IMR-90 (cell line): ENCODE measurements at regions not wholly inside any gene's neighbourhood (a gene's known extent, or its start where the extent isn't known, plus 50 kb on each side); places are given as distances from the start of the nearest gene placed in this dataset.

Experiments
- ATAC-seq: fragments of 200-7000 bp; cut with Tn5 transposase; 2 replicates; pipeline ENCODE4 v1.9.1; 2020; ENCODE audit warnings: low read depth, mild to moderate bottlenecking, moderate library complexity
- BruUV-seq: library from RNA; stranded (reverse); fragments of 400-500 nt; replicated peaks from 2 replicates; lab custom pipeline; 2021; lab: Mats Ljungman, UMichigan
- CTCF ChIA-PET: fragments of 300-600 bp; formaldehyde crosslinking; extraction: SDS; loops from one replicate; lab custom pipeline; 2021; ENCODE audit warnings: antibody characterized with exemption; lab: Yijun Ruan, JAX
- POLR2A ChIA-PET: fragments of 300-600 bp; sonication (Branson Sonifier 250); formaldehyde crosslinking; loops from one replicate; lab custom pipeline; 2022; ENCODE audit warnings: antibody characterized with exemption; ENCODE audit not compliant: unreplicated experiment; lab: Charles Lee
- DNase-seq: peaks from one replicate; pipeline ENCODE4 v3.0.0; 2013
- H2AFZ ChIP-seq: replicated peaks from 2 replicates; pipeline ENCODE3; 2013; ENCODE audit warnings: low read length, mild to moderate bottlenecking; ENCODE audit not compliant: poor library complexity
- H2AK5ac ChIP-seq: 2 replicates; pipeline ENCODE4 v1.6.1; 2013; ENCODE audit warnings: low read depth, low read length, inconsistent platforms
- H2AK9ac ChIP-seq: replicated peaks from 2 replicates; pipeline ENCODE3; 2013; ENCODE audit warnings: mild to moderate bottlenecking, low read depth, low read length, moderate library complexity; ENCODE audit not compliant: poor library complexity
- H2BK120ac ChIP-seq: 2 replicates; pipeline ENCODE4 v1.6.1; 2013; ENCODE audit warnings: low read depth, low read length, inconsistent platforms
- H2BK15ac ChIP-seq: 3 replicates; pipeline ENCODE4 v1.6.1; 2013; ENCODE audit warnings: low read depth, low read length, inconsistent platforms
- H2BK20ac ChIP-seq: 2 replicates; pipeline ENCODE4 v1.6.1; 2013; ENCODE audit warnings: low read depth, mild to moderate bottlenecking, inconsistent platforms, low read length, moderate library complexity
- H2BK5ac ChIP-seq: 2 replicates; pipeline ENCODE4 v1.6.1; 2013; ENCODE audit warnings: mild to moderate bottlenecking, low read depth, low read length, inconsistent platforms; ENCODE audit not compliant: poor library complexity, severe bottlenecking
- H3K14ac ChIP-seq: replicated peaks from 2 replicates; pipeline ENCODE4 v1.6.1; 2013; ENCODE audit warnings: low read depth, low read length, inconsistent platforms
- H3K18ac ChIP-seq: 2 replicates; pipeline ENCODE4 v1.6.1; 2013; ENCODE audit warnings: low read depth, low read length, control low read depth
- H3K23ac ChIP-seq: 2 replicates; pipeline ENCODE4 v1.6.1; 2013; ENCODE audit warnings: low read depth, low read length, inconsistent platforms
- H3K27ac ChIP-seq: 2 replicates; pipeline ENCODE4 v1.5.1; 2013; ENCODE audit warnings: mild to moderate bottlenecking, control low read depth, low read length; ENCODE audit not compliant: insufficient read depth
- H3K27me3 ChIP-seq: 2 replicates; pipeline ENCODE4 v1.6.1; 2013; ENCODE audit warnings: low read length; ENCODE audit not compliant: control insufficient read depth, insufficient read depth
- H3K36me3 ChIP-seq: 2 replicates; pipeline ENCODE4 v1.6.1; 2013; ENCODE audit warnings: low read length, mixed read lengths; ENCODE audit not compliant: control insufficient read depth, insufficient read depth
- H3K4ac ChIP-seq: 2 replicates; pipeline ENCODE4 v1.6.1; 2013; ENCODE audit warnings: low read depth, low read length, inconsistent platforms
- H3K4me1 ChIP-seq: 2 replicates; pipeline ENCODE4 v1.6.1; 2013; ENCODE audit warnings: low read length, mixed read lengths; ENCODE audit not compliant: control insufficient read depth, insufficient read depth
- H3K4me2 ChIP-seq: 2 replicates; pipeline ENCODE4 v1.6.1; 2013; ENCODE audit warnings: low read depth, mild to moderate bottlenecking, control low read depth, low read length, moderate library complexity
- H3K4me3 ChIP-seq: 2 replicates; pipeline ENCODE4 v1.5.1; 2013; ENCODE audit warnings: low read depth, mild to moderate bottlenecking, control low read depth, low read length, moderate library complexity; ENCODE audit not compliant: insufficient read depth
- H3K56ac ChIP-seq: 2 replicates; pipeline ENCODE4 v1.6.1; 2013; ENCODE audit warnings: low read length, inconsistent platforms; ENCODE audit not compliant: insufficient read depth; ENCODE audit errors: extremely low read depth
- H3K79me1 ChIP-seq, 2 experiments: 2 replicates each; pipeline ENCODE4 v1.6.1; 2013; ENCODE audit warnings: low read length in 2 of 2, inconsistent platforms in 1 of 2, low read depth in 1 of 2
- H3K9ac ChIP-seq: 2 replicates; pipeline ENCODE4 v1.6.1; 2013; ENCODE audit warnings: low read depth, low read length, control low read depth
- H3K9me1 ChIP-seq: 2 replicates; pipeline ENCODE4 v1.6.1; 2013; ENCODE audit warnings: low read length, inconsistent platforms; ENCODE audit not compliant: insufficient read depth
- H3K9me3 ChIP-seq: 2 replicates; pipeline ENCODE4 v1.6.1; 2013; ENCODE audit warnings: low read length; ENCODE audit not compliant: control insufficient read depth, insufficient read depth
- H4K20me1 ChIP-seq: 2 replicates; pipeline ENCODE4 v1.6.1; 2013; ENCODE audit warnings: low read length, inconsistent platforms; ENCODE audit not compliant: insufficient read depth
- H4K5ac ChIP-seq: 2 replicates; pipeline ENCODE4 v1.6.1; 2013; ENCODE audit warnings: mild to moderate bottlenecking, low read depth, low read length, control low read depth
- H4K8ac ChIP-seq, 2 experiments: 2 replicates each; pipeline ENCODE4 v1.6.1; 2013; ENCODE audit warnings: low read depth in 2 of 2, low read length in 2 of 2, control low read depth in 1 of 2, inconsistent platforms in 1 of 2
- H4K91ac ChIP-seq: 2 replicates; pipeline ENCODE4 v1.6.1; 2013; ENCODE audit warnings: low read depth, low read length, inconsistent platforms; ENCODE audit not compliant: insufficient read depth
- CHD1 ChIP-seq: IDR thresholded peaks from 2 replicates; pipeline ENCODE4 v1.6.1; 2012; ENCODE audit warnings: low read depth, low read length, improper control_type of control experiment
- FOS ChIP-seq: fragments of 150-350 bp; IDR thresholded peaks from 2 replicates; pipeline ENCODE4 v1.6.1; 2016; ENCODE audit warnings: low read depth, low read length
- MAFK ChIP-seq: IDR thresholded peaks from 2 replicates; pipeline ENCODE4 v1.6.1; 2012; ENCODE audit warnings: low read depth, low read length, improper control_type of control experiment
- MAZ ChIP-seq: IDR thresholded peaks from 2 replicates; pipeline ENCODE4 v1.6.1; 2012; ENCODE audit warnings: low read depth, mild to moderate bottlenecking, low read length, improper control_type of control experiment, moderate library complexity, borderline replicate concordance
- MXI1 ChIP-seq: IDR thresholded peaks from 2 replicates; pipeline ENCODE4 v1.6.1; 2012; ENCODE audit warnings: low read depth, mild to moderate bottlenecking, low read length, moderate library complexity, borderline replicate concordance
- NFE2L2 ChIP-seq: fragments of 150-350 bp; IDR thresholded peaks from 2 replicates; pipeline ENCODE4 v1.6.1; 2016; ENCODE audit warnings: low read depth, mild to moderate bottlenecking, low read length
- POLR2A ChIP-seq: IDR thresholded peaks from 2 replicates; pipeline ENCODE4 v1.6.1; 2012; ENCODE audit warnings: mild to moderate bottlenecking, low read depth, low read length
- RAD21 ChIP-seq: IDR thresholded peaks from 2 replicates; pipeline ENCODE4 v1.6.1; 2012; ENCODE audit warnings: low read length, improper control_type of control experiment
- RFX5 ChIP-seq: IDR thresholded peaks from 2 replicates; pipeline ENCODE4 v1.8.0; 2012; ENCODE audit warnings: low read depth, mild to moderate bottlenecking, low read length, moderate library complexity
- SMC3 ChIP-seq: fragments of 150-350 bp; IDR thresholded peaks from 2 replicates; pipeline ENCODE4 v1.6.1; 2016; ENCODE audit warnings: low read depth, mild to moderate bottlenecking, antibody characterized with exemption, low read length, moderate library complexity
- USF2 ChIP-seq: fragments of 150-350 bp; IDR thresholded peaks from 2 replicates; pipeline ENCODE4 v1.6.1; 2017; ENCODE audit warnings: mild to moderate bottlenecking, antibody characterized with exemption, low read length, low read depth
- WGBS, 2 experiments: methylation state at CpG; one replicate each; pipeline versions ENCODE4 v1.1.5 to v1.1.7; 2013; ENCODE audit warnings: missing lambda C conversion rate in 2 of 2; ENCODE audit not compliant: insufficient read length in 1 of 2; ENCODE audit errors: extremely low coverage in 2 of 2; 5-methylcytosine and 5-hydroxymethylcytosine counted together
- dilution Hi-C: fragments of 300-500 bp; cut with HindIII; formaldehyde crosslinking; loops from one replicate; pipeline ENCODE4 v1.14.3; 2018; ENCODE audit warnings: low sequenced_read_pairs; ENCODE audit not compliant: unreplicated experiment
- in situ Hi-C: fragments of 300-500 bp; cut with MboI; formaldehyde crosslinking; loops from 3 replicates; pipeline ENCODE4 v1.14.3; 2019; ENCODE audit warnings: low sequenced_read_pairs, inconsistent platforms, mixed read lengths
- intact Hi-C: fragments of 100-400 bp; cut with micrococcal nuclease; formaldehyde crosslinking; loops from 2 replicates; pipeline ENCODE4 v1.10.0; 2022
- TF ChIP-seq, protein P1 (sequence below): fragments of 150-350 bp; IDR thresholded peaks from 2 replicates; pipeline ENCODE4 v1.6.1; 2016; ENCODE audit warnings: low read depth, mild to moderate bottlenecking, low read length, moderate library complexity, borderline replicate concordance

DNA sequence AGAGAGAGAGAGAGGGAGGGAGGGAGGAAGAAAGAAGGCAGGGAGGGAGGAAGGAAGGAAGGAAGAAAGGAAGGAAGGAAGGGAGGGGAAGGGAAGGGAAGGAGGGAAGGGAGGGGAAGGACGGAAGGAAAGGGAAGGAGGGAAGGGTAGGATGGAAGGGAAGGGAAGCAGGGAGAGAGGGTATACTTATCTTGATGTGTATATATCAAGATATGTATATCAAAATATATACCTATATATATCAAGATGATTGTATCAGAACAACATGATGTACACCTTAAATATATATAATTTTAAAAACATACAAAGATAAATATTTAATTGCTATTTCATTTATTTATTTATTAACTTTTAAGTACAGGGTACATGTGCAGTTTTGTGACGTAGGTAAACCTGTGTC, 96.8 kb upstream of the ADAMTS16 start:
- ChIA-PET POLR2A (no interaction called here), CTCF (no interaction called here)
- no TSS peak for BruUV-seq
- H2BK15ac ChIP-seq = no peak overlapping the region
- no peak overlapping the region for H3K18ac ChIP-seq
- H3K36me3 ChIP-seq = no peaks in the 10 kb centered on the region
- no peak overlapping the region for H4K8ac ChIP-seq
- DNase-seq (no peak), ATAC-seq (no peak)
- no CpG with 5 or more reads among the region's 2 CpGs for WGBS, 2 experiments
- H3K27me3 ChIP-seq = no peaks in the 10 kb centered on the region
- dilution Hi-C loops (no loop called here), intact Hi-C loops (no loop called here), in situ Hi-C loops (no loop called here)
- H2BK5ac ChIP-seq = no peak overlapping the region
- no peak overlapping the region for H2AK9ac ChIP-seq
- no peak overlapping the region for H3K4me2 ChIP-seq
- no peak overlapping the region for H4K5ac ChIP-seq
- H2BK20ac ChIP-seq = no peak overlapping the region
- H3K14ac ChIP-seq = no peak overlapping the region
- no peak overlapping the region for H3K27ac ChIP-seq
- no peak overlapping the region for H3K23ac ChIP-seq
- H4K91ac ChIP-seq = no peak overlapping the region
- no peak overlapping the region for H3K4me3 ChIP-seq
- no peaks in the 10 kb centered on the region for H3K79me1 ChIP-seq
- H2BK120ac ChIP-seq = no peak overlapping the region
- H3K4ac ChIP-seq = no peak overlapping the region
- no peak overlapping the region for H2AFZ ChIP-seq
- H3K9me3 ChIP-seq = peaks cover 10% of the 10 kb centered on the region; the same call in 1 of the 2 replicates
- H2AK5ac ChIP-seq = no peak overlapping the region
- H3K9me1 ChIP-seq = no peaks in the 10 kb centered on the region
- H4K20me1 ChIP-seq = no peaks in the 10 kb centered on the region
- TF ChIP-seq MAFK = no peak
- no peak for TF ChIP-seq RFX5
- no peak for TF ChIP-seq NFE2L2
- TF ChIP-seq, protein P1, sequence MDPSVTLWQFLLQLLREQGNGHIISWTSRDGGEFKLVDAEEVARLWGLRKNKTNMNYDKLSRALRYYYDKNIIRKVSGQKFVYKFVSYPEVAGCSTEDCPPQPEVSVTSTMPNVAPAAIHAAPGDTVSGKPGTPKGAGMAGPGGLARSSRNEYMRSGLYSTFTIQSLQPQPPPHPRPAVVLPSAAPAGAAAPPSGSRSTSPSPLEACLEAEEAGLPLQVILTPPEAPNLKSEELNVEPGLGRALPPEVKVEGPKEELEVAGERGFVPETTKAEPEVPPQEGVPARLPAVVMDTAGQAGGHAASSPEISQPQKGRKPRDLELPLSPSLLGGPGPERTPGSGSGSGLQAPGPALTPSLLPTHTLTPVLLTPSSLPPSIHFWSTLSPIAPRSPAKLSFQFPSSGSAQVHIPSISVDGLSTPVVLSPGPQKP = no peak
- no peak for TF ChIP-seq MXI1
- no peak for TF ChIP-seq USF2
- TF ChIP-seq FOS = no peak
- TF ChIP-seq POLR2A = no peak
- no peak for TF ChIP-seq SMC3
- no peak for TF ChIP-seq MAZ
- no peak for TF ChIP-seq CHD1
- TF ChIP-seq RAD21 = no peak
- H3K56ac ChIP-seq = no peak overlapping the region
- H3K9ac ChIP-seq = no peak overlapping the region
- no peaks in the 10 kb centered on the region for H3K4me1 ChIP-seq
